HCT116 (cell line): ENCODE measurements at regions not wholly inside any gene's neighbourhood (a gene's known extent, or its start where the extent isn't known, plus 50 kb on each side); places are given as distances from the start of the nearest gene placed in this dataset.

Experiments
- ATAC-seq: fragments of 200-7000 bp; cut with Tn5 transposase; 2 replicates; pipeline ENCODE4 v1.9.1; 2020; ENCODE audit warnings: mild to moderate bottlenecking, moderate library complexity
- BruUV-seq: library from RNA; stranded (reverse); fragments of 400-500 nt; replicated peaks from 2 replicates; lab custom pipeline; 2021; lab: Mats Ljungman, UMichigan
- CTCF ChIA-PET: fragments of 300-600 bp; sonication (Branson Sonifier 250); formaldehyde crosslinking; loops from one replicate; lab custom pipeline; 2021; ENCODE audit warnings: antibody characterized with exemption; lab: Charles Lee
- POLR2A ChIA-PET: fragments of 300-600, 350-600 bp; sonication (Branson Sonifier 250); formaldehyde crosslinking; loops from one replicate; lab custom pipeline; 2021; ENCODE audit warnings: antibody characterized with exemption; lab: Charles Lee
- RAD21 ChIA-PET, 2 experiments: fragments of 300-600 bp; sonication (Branson Sonifier 250); formaldehyde crosslinking; loops; one replicate each; lab custom pipeline; 2023; ENCODE audit warnings: low total read pairs in 2 of 2; ENCODE audit not compliant: uncharacterized antibody in 2 of 2, unreplicated experiment in 2 of 2, low non-redundant PET in 1 of 2; lab: Charles Lee
- DNase-seq: peaks from one replicate; pipeline ENCODE4 v3.0.0-alpha.2; 2010; ENCODE audit warnings: low read depth, low spot score
- H2AFZ ChIP-seq: fragments of 200-600 bp; shearing (Covaris generic), sonication (generic); 2 replicates; pipeline ENCODE4 v1.6.1; 2017; ENCODE audit warnings: low read depth, mixed run types, mixed read lengths, antibody characterized with exemption, low read length; ENCODE audit not compliant: poor library complexity, severe bottlenecking
- H3K27ac ChIP-seq: 2 replicates; pipeline ENCODE4 v1.5.1; 2012; ENCODE audit warnings: low read depth, low read length
- H3K27me3 ChIP-seq: fragments of 200-600 bp; sonication (generic); 2 replicates; pipeline ENCODE4 v1.6.1; 2016; ENCODE audit warnings: mixed run types, low read length, mixed read lengths; ENCODE audit not compliant: insufficient read depth
- H3K36me3 ChIP-seq, 2 experiments: fragments of 200-500 bp in 1 of 2; fragments of 200-600 bp in 1 of 2; sonication (Bioruptor generic) in 1 of 2; sonication (generic) in 1 of 2; 2 replicates each; pipeline versions ENCODE4 v1.5.1 to v1.6.1; 2014 to 2016; ENCODE audit warnings: low read length in 2 of 2, inconsistent platforms in 1 of 2, mixed read lengths in 1 of 2, mixed run types in 1 of 2; ENCODE audit not compliant: insufficient read depth in 2 of 2, control insufficient read depth in 1 of 2
- H3K4me1 ChIP-seq, 2 experiments: fragments of 200-600 bp in 1 of 2; sonication (generic) in 1 of 2; 2 replicates each; pipeline versions ENCODE4 v1.5.1 to v1.6.1; 2012 to 2017; ENCODE audit warnings: low read length in 2 of 2, inconsistent platforms in 1 of 2, mild to moderate bottlenecking in 1 of 2, mixed read lengths in 1 of 2, mixed run types in 1 of 2, moderate library complexity in 1 of 2; ENCODE audit not compliant: insufficient read depth in 2 of 2, control insufficient read depth in 1 of 2
- H3K4me2 ChIP-seq: fragments of 200-600 bp; sonication (generic); 2 replicates; pipeline ENCODE4 v1.6.1; 2017; ENCODE audit warnings: mixed run types, low read length, mixed read lengths
- H3K4me3 ChIP-seq, 2 experiments: fragments of 200-600 bp in 1 of 2; sonication (generic) in 1 of 2; replicated peaks in 1 of 2; 2 replicates each; pipeline ENCODE4 v1.5.1; 2011 to 2016; ENCODE audit warnings: low read length in 2 of 2, control low read depth in 1 of 2, low read depth in 1 of 2, mild to moderate bottlenecking in 1 of 2, mixed read lengths in 1 of 2, mixed run types in 1 of 2
- H3K79me2 ChIP-seq: fragments of 200-600 bp; sonication (generic); 2 replicates; pipeline ENCODE4 v1.6.1; 2017; ENCODE audit warnings: mild to moderate bottlenecking, mixed run types, low read length, moderate library complexity, mixed read lengths; ENCODE audit not compliant: insufficient read depth
- H3K9ac ChIP-seq: fragments of 200-600 bp; sonication (generic); 2 replicates; pipeline ENCODE4 v1.6.1; 2016; ENCODE audit warnings: low read length, mixed read lengths
- H3K9me2 ChIP-seq: fragments of 200-600 bp; sonication (generic), shearing (Covaris generic); 2 replicates; pipeline ENCODE4 v1.6.1; 2017; ENCODE audit warnings: mixed run types, mild to moderate bottlenecking, moderate library complexity; ENCODE audit not compliant: insufficient read depth
- H3K9me3 ChIP-seq, 2 experiments: fragments of 200-500 bp in 1 of 2; fragments of 200-600 bp in 1 of 2; sonication (Bioruptor generic) in 1 of 2; sonication (generic) in 1 of 2; 2 replicates each; pipeline ENCODE4 v1.6.1; 2014 to 2017; ENCODE audit warnings: low read length in 2 of 2, mixed read lengths in 2 of 2, inconsistent platforms in 1 of 2, low read depth in 1 of 2, mild to moderate bottlenecking in 1 of 2, mixed run types in 1 of 2, moderate library complexity in 1 of 2; ENCODE audit not compliant: control insufficient read depth in 1 of 2, insufficient read depth in 1 of 2
- H4K20me1 ChIP-seq: fragments of 200-600 bp; sonication (generic), shearing (Covaris generic); 2 replicates; pipeline ENCODE4 v1.6.1; 2017; ENCODE audit warnings: mixed run types, mild to moderate bottlenecking, moderate library complexity; ENCODE audit not compliant: insufficient read depth
- CBX3 ChIP-seq: IDR thresholded peaks from 2 replicates; pipeline ENCODE4 v1.6.1; 2012; ENCODE audit warnings: low read depth
- CEBPB ChIP-seq: IDR thresholded peaks from 2 replicates; pipeline ENCODE4 v1.6.1; 2012; ENCODE audit warnings: low read depth
- CTCF ChIP-seq, 3 experiments: fragments of 200-600 bp in 1 of 3; sonication (generic) in 1 of 3; IDR thresholded peaks in 2 of 3; conservative IDR thresholded peaks in 1 of 3; 2 replicates each; pipeline ENCODE4 v1.5.1; 2012 to 2017; ENCODE audit warnings: low read depth in 2 of 3, low read length in 2 of 3, antibody characterized with exemption in 1 of 3, borderline replicate concordance in 1 of 3, control low read depth in 1 of 3, mild to moderate bottlenecking in 1 of 3, mixed read lengths in 1 of 3, mixed run types in 1 of 3, moderate library complexity in 1 of 3; ENCODE audit not compliant: insufficient read depth in 1 of 3
- EGR1 ChIP-seq: IDR thresholded peaks from 2 replicates; pipeline ENCODE4 v1.6.1; 2012; ENCODE audit warnings: low read depth
- ELF1 ChIP-seq: IDR thresholded peaks from 2 replicates; pipeline ENCODE4 v1.6.1; 2012; ENCODE audit warnings: low read depth, borderline replicate concordance
- EZH2phosphoT487 ChIP-seq: fragments of 200-600 bp; IDR thresholded peaks from 2 replicates; pipeline ENCODE4 v1.6.1; 2018; ENCODE audit warnings: antibody characterized with exemption, borderline replicate concordance
- FOSL1 ChIP-seq: IDR thresholded peaks from 2 replicates; pipeline ENCODE4 v1.6.1; 2012; ENCODE audit warnings: low read depth
- JUND ChIP-seq: IDR thresholded peaks from 2 replicates; pipeline ENCODE4 v1.6.1; 2012
- POLR2A ChIP-seq: IDR thresholded peaks from 2 replicates; pipeline ENCODE4 v1.7.0; 2011; ENCODE audit warnings: borderline replicate concordance; ENCODE audit not compliant: insufficient read depth, insufficient read length; ENCODE audit errors: extremely low read depth
- POLR2AphosphoS5 ChIP-seq: IDR thresholded peaks from 2 replicates; pipeline ENCODE4 v1.6.1; 2011; ENCODE audit warnings: mild to moderate bottlenecking, low read depth, low read length, moderate library complexity
- RAD21 ChIP-seq: IDR thresholded peaks from 2 replicates; pipeline ENCODE4 v1.6.1; 2012; ENCODE audit warnings: low read depth, mild to moderate bottlenecking
- REST ChIP-seq: IDR thresholded peaks from 2 replicates; pipeline ENCODE4 v1.6.1; 2012; ENCODE audit warnings: low read depth
- SIN3A ChIP-seq: IDR thresholded peaks from 2 replicates; pipeline ENCODE4 v1.6.1; 2012; ENCODE audit warnings: low read depth
- SP1 ChIP-seq: IDR thresholded peaks from 2 replicates; pipeline ENCODE4 v1.6.1; 2012; ENCODE audit warnings: low read depth
- SRF ChIP-seq: IDR thresholded peaks from 2 replicates; pipeline ENCODE4 v1.6.1; 2012; ENCODE audit warnings: low read depth
- TCF7L2 ChIP-seq: IDR thresholded peaks from 2 replicates; pipeline ENCODE4 v1.7.0; 2011; ENCODE audit warnings: borderline replicate concordance, inconsistent platforms; ENCODE audit not compliant: insufficient read depth, insufficient read length; ENCODE audit errors: extremely low read depth
- YY1 ChIP-seq: IDR thresholded peaks from 2 replicates; pipeline ENCODE4 v1.6.1; 2011; ENCODE audit warnings: low read length, low read depth, moderate library complexity, mild to moderate bottlenecking; ENCODE audit not compliant: insufficient replicate concordance; ENCODE audit errors: extremely low read depth
- ZFX ChIP-seq: fragments of 450-650 bp; IDR thresholded peaks from 2 replicates; pipeline ENCODE4 v1.6.1; 2017
- ZNF274 ChIP-seq: fragments of 200-500 bp; sonication (Bioruptor generic); IDR thresholded peaks from 2 replicates; pipeline ENCODE4 v1.6.1; 2014; ENCODE audit warnings: mild to moderate bottlenecking, low read depth, low read length, inconsistent platforms
- intact Hi-C: fragments of 100-400 bp; cut with micrococcal nuclease; formaldehyde crosslinking; loops from 2 replicates; pipeline ENCODE4 v1.10.0; 2022

GRCh38 chr3:59411186-59411585, 361.4 kb upstream of the CFAP20DC start:
- no peak overlapping the region for H3K4me2 ChIP-seq
- ATAC-seq (no peak), DNase-seq (no peak)
- BruUV-seq, result no TSS peak
- ChIA-PET CTCF (no interaction called here), POLR2A (no interaction called here), RAD21 (no interaction called here)
- H3K4me3 ChIP-seq, result no peak overlapping the region
- no peak overlapping the region for H3K27ac ChIP-seq
- H3K4me1 ChIP-seq, result no peaks in the 10 kb centered on the region
- intact Hi-C loops, result no loop called here
- no peaks in the 10 kb centered on the region for H4K20me1 ChIP-seq
- H2AFZ ChIP-seq, result no peak overlapping the region
- H3K79me2 ChIP-seq, result no peaks in the 10 kb centered on the region
- no peaks in the 10 kb centered on the region for H3K9me3 ChIP-seq
- peaks cover 15% of the 10 kb centered on the region for H3K27me3 ChIP-seq
- TF ChIP-seq FOSL1, result no peak
- TF ChIP-seq EZH2phosphoT487, result no peak
- TF ChIP-seq CTCF (IDR thresholded peaks at IDR 0.05 in 2 of 3, conservative IDR thresholded peaks at IDR 0.05 in 1 of 3; ENCODE audit: borderline replicate concordance in 1 of 3, insufficient read depth in 1 of 3, low read depth in 2 of 3, low read length in 2 of 3), result no peak
- no peak for TF ChIP-seq CBX3
- no peak for TF ChIP-seq SRF
- TF ChIP-seq YY1, result no peak
- TF ChIP-seq SIN3A, result no peak
- TF ChIP-seq SP1, result no peak
- no peak for TF ChIP-seq POLR2A
- TF ChIP-seq EGR1, result no peak
- no peak for TF ChIP-seq ELF1
- no peak for TF ChIP-seq CEBPB
- no peak for TF ChIP-seq REST
- TF ChIP-seq ZFX, result no peak
- no peak for TF ChIP-seq TCF7L2
- TF ChIP-seq ZNF274, result no peak
- no peak for TF ChIP-seq POLR2AphosphoS5
- no peak for TF ChIP-seq RAD21
- TF ChIP-seq JUND, result no peak
- H3K36me3 ChIP-seq, result no peaks in the 10 kb centered on the region
- no peak overlapping the region for H3K9ac ChIP-seq
- no peaks in the 10 kb centered on the region for H3K9me2 ChIP-seq
